ENCODE measurements at regions not wholly inside any gene's neighbourhood (a gene's known extent, or its start where the extent isn't known, plus 50 kb on each side); places are given as distances from the start of the nearest gene placed in this dataset.

GRCh38 chr15:69530991-69531664 is 78.5 kb downstream of the RPLP1 start:
- DNase-seq = no peak

- no peak for DNase-seq
These were observed 79.0 kb downstream of the RPLP1 start for GRCh38 chr15:69531665-69532027.

DNA sequence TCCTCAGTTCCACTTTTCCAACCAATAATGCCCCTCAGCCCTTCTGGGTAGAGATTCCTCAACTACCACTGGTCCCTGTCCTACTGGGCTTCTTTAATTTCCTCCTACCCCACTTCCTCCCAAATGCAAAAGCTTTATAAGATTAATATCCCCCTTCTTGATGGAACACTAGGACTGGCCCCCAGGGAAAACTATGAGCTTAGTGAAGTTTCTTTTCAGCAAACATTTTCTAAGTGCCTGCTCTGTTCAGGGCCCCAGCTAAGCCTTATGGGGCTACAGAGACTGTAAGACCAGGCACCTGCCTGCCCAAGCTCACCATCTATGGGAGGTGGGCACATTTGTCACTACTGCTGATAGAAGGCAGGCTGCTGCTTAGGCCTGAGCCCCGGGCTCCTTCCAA is 79.4 kb downstream of the RPLP1 start:
- DNase-seq = no peak

DNA sequence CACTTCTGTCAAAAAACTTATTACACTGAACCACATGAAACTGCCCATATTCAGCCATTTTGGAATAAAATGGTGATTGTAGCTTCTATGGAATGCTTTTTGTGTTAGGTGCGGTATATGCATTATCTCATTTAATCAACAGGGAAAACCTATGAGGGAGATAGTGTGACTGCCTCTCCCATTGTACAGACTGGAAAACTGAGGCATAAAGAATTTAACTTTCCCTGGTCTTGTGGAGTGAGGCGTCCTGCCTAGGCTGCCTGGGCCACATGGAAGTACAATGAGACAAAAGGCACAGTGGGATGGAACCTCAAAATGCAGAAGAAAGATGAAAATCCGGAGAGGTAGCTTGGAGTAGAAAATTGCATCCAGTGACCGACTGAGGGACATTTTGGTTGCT is 80.2 kb downstream of the RPLP1 start:
- DNase-seq = no peak

DNA sequence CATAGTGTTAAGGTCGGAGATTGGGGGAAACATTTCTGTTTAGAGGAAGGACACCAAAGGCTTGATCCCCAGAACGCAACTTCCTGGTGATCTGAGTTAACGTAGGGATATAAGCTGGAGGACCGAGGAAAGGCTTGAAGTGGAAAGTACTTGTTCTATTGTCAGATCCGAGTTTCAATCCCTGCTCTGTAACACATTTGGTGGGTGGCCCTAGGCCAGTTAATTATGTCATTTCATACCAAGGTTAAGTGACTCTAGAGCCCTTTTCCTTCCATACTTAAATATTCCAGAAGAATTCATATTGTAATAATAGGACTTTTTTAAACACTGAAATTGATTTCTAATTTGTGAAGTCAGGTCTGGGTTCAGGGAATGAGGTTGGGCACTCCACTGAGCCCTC is 80.9 kb downstream of the RPLP1 start:
- no peak for DNase-seq

- no peak for DNase-seq
These were observed 82.6 kb downstream of the RPLP1 start for GRCh38 chr15:69535101-69535638.

GRCh38 chr15:69535998-69536397 is 83.4 kb downstream of the RPLP1 start:
- DNase-seq = no peak

- no peak for DNase-seq
These were observed 84.3 kb downstream of the RPLP1 start for GRCh38 chr15:69536726-69537512.

GRCh38 chr15:69537901-69538300 is 85.3 kb downstream of the RPLP1 start:
- no peak for DNase-seq

GRCh38 chr15:69538379-69538778 is 85.8 kb downstream of the RPLP1 start:
- DNase-seq = no peak

- DNase-seq = no peak
These were observed 86.7 kb downstream of the RPLP1 start for GRCh38 chr15:69539345-69539744.

DNA sequence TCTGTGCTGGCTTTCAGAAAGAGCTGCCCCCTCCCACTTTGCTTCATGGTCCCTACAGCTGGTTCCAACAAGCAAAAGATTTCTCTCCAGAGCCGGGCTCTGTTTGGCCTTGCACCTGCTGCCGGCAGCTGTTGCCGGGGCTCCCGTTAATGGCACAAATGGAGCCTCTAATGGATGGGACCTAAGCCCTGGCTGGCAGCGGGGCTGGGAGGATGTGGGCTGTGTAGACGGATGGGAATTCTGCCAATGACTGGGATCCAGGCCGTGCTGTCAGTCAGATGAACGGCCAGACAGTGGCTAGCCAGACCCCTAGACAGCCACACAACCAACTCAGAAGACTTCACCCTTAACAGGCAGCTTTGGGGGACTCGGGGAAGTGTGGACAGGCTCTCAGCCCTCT is 88.0 kb downstream of the RPLP1 start:
- no peak for DNase-seq

DNA sequence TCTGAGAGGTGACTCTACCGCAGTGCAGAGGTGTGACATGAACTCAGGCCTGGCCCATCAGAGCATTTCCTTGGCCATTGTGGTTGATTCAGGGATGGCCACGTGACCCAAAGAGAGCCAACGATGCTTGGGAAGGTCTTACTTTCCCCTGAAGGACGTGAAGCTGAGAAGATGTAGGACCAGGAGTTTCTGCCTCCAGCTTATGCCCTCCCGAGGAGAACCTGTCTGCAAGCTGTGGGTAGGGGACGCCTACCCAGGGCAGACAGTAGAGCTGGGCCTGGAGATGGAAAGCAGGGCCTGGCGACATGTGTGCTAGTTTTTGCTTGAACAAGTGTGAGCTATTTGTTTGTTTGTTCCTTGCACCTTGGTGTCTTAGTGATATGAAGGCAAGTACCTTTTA is 89.4 kb downstream of the RPLP1 start:
- DNase-seq = no peak

- DNase-seq = no peak
These were observed 91.2 kb downstream of the RPLP1 start for GRCh38 chr15:69543681-69544364.

GRCh38 chr15:69544365-69545113 is 91.9 kb downstream of the RPLP1 start:
- DNase-seq = no peak

- DNase-seq = no peak
These were observed 93.6 kb downstream of the RPLP1 start for GRCh38 chr15:69546182-69546581.

DNA sequence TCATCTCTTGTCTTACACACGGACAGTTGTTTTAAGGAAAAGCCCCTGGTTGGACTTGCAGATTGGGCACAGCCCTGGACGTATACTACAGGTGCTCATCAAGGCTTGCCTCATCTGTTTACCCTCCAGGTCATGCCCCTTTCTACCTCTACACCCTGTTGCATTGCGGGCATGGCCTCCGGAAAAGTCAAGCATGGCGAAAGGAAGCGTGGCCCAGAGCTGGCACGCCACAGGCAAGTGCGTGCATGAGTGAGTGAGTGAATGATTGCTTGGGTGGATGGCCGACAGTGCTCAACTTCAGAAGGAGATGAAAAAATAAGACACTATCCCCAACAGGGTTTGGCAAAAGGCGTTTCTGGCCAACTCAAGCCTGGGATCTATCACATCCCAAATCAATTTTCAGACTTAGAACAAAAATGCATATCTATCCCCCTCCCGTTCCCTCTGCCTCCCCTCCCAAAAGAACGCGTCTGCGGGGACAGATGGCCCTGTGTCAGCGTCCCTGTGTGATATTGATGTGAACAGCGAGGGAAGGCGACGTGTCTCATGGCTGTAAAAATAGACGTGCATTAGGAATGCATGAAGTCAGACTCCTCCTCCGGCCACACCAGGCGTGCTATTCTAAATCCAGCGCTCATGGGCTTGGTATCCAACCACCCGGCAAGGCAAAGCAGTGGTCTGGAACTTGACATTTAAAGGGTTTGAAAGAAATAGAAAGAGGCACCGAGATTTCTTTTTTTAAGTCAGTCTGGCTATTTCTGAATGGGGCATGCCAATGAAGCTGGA is 96.0 kb downstream of the RPLP1 start:
- DNase-seq = no peak

DNA sequence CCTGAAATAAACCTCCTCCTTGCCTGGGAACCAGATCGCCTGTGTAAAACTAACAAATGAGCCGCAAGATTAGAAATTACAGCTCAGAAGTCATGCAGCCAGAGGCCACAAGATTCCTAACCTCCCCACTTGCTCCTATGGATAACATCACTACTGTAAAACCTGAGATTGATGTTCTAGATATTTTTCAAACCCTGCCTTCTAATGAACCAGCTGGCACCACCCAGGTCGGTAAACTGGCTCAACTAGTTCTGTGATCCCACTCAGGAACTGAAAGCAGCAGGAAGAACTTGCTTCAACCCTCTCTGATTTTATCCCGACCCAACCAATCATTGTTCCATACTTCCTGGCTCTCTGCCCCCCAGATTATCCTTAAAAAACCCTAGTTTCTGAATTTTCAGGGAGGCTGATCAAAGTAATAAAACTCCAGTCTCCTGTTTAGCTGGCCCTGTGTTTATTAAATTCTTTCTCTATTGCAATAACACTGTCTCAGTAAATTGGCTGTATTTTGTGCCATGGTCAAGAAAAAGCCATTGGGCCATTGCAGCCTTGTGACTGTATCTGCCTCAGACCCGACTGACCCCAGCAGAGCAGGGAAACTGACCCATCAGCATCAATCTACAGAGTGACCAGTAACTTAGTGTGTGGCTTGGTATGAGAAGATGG is 98.9 kb downstream of the RPLP1 start:
- no peak for DNase-seq

- DNase-seq = no peak
These were observed 99.6 kb downstream of the RPLP1 start for GRCh38 chr15:69552057-69552815.

- DNase-seq = no peak
These were observed 101.1 kb downstream of the RPLP1 start for GRCh38 chr15:69553686-69554085.

All from activated T-cell treated with anti-CD3 and anti-CD28 coated beads, Interleukin-2, amount 50 U/mL, for 1 hour (primary cell).